Mesothelial cell of epicardium (in vitro differentiated cells): ENCODE measurements at regions not wholly inside any gene's neighbourhood (a gene's known extent, or its start where the extent isn't known, plus 50 kb on each side); places are given as distances from the start of the nearest gene placed in this dataset.

ENCODE experiments used
- DNase-seq, 2 experiments: peaks; one replicate each; pipeline ENCODE4 v3.0.0; 2021; ENCODE audit warnings: low spot score in 2 of 2; ENCODE audit not compliant: unreplicated experiment in 2 of 2
- H3K27ac Mint-ChIP-seq: 2 replicates; pipeline ENCODE4 v1.8.0; 2021; ENCODE audit warnings: mixed read lengths
- H3K27me3 Mint-ChIP-seq: 2 replicates; pipeline ENCODE4 v1.8.0; 2021; ENCODE audit warnings: low read depth, mixed read lengths
- H3K36me3 Mint-ChIP-seq: 2 replicates; pipeline ENCODE4 v1.8.0; 2021; ENCODE audit warnings: mixed read lengths
- H3K4me1 Mint-ChIP-seq: 2 replicates; pipeline ENCODE4 v1.8.0; 2021; ENCODE audit warnings: mixed read lengths
- H3K4me3 Mint-ChIP-seq: 2 replicates; pipeline ENCODE4 v1.8.0; 2021; ENCODE audit warnings: mild to moderate bottlenecking, moderate library complexity, mixed read lengths
- H3K9me3 Mint-ChIP-seq: 2 replicates; pipeline ENCODE4 v1.8.0; 2021; ENCODE audit warnings: mixed read lengths
- CTCF ChIP-seq: fragments of 200-600 bp; sonication (generic); IDR thresholded peaks from one replicate; pipeline ENCODE4 v1.5.0; 2021; ENCODE audit warnings: antibody characterized with exemption; ENCODE audit not compliant: unreplicated experiment

GRCh38 chr9:105038051-105038450 is 110.1 kb upstream of the ABCA1 start:
- no peak for TF ChIP-seq CTCF
- no peak overlapping the region for H3K27ac Mint-ChIP-seq

GRCh38 chr9:105039175-105039799 is 111.3 kb upstream of the ABCA1 start:
- no peak overlapping the region for H3K4me3 Mint-ChIP-seq
- H3K4me1 Mint-ChIP-seq: no peaks in the 10 kb centered on the region
- H3K27me3 Mint-ChIP-seq: peaks cover 4% of the 10 kb centered on the region
- no peak overlapping the region for H3K27ac Mint-ChIP-seq
- H3K9me3 Mint-ChIP-seq: peaks cover 26% of the 10 kb centered on the region
- peaks cover 8% of the 10 kb centered on the region for H3K36me3 Mint-ChIP-seq
- no peak for DNase-seq
- TF ChIP-seq CTCF: no peak

More at GRCh38 chr9:105038051-105038450, 110.1 kb upstream of the ABCA1 start:
- Mint-ChIP-seq H3K4me1 (no peaks in the 10 kb centered on the region), H3K36me3 (peaks cover 8% of the 10 kb centered on the region), H3K9me3 (peaks cover 26% of the 10 kb centered on the region), H3K27me3 (peaks cover 4% of the 10 kb centered on the region), H3K4me3 (no peak overlapping the region)
- no peak for DNase-seq

GRCh38 chr9:105043370-105043936 is 115.5 kb upstream of the ABCA1 start:
- H3K27ac Mint-ChIP-seq: no peak overlapping the region
- H3K9me3 Mint-ChIP-seq: peaks cover 6% of the 10 kb centered on the region
- H3K4me1 Mint-ChIP-seq: peaks cover 11% of the 10 kb centered on the region
- H3K36me3 Mint-ChIP-seq: no peaks in the 10 kb centered on the region
- DNase-seq: no peak
- H3K27me3 Mint-ChIP-seq: peaks cover 7% of the 10 kb centered on the region
- no peak for TF ChIP-seq CTCF
- H3K4me3 Mint-ChIP-seq: no peak overlapping the region

GRCh38 chr9:105044518-105044917 is 116.6 kb upstream of the ABCA1 start:
- Mint-ChIP-seq H3K27ac (no peak overlapping the region), H3K9me3 (no peaks in the 10 kb centered on the region), H3K27me3 (peaks cover 7% of the 10 kb centered on the region), H3K4me3 (no peak overlapping the region), H3K4me1 (peaks cover 11% of the 10 kb centered on the region), H3K36me3 (no peaks in the 10 kb centered on the region)
- no peak for DNase-seq
- TF ChIP-seq CTCF: no peak

GRCh38 chr9:105046907-105047741 is 119.2 kb upstream of the ABCA1 start:
- no peak overlapping the region for H3K4me3 Mint-ChIP-seq
- H3K27ac Mint-ChIP-seq: no peak overlapping the region
- no peak for DNase-seq
- peaks cover 11% of the 10 kb centered on the region for H3K4me1 Mint-ChIP-seq
- no peaks in the 10 kb centered on the region for H3K36me3 Mint-ChIP-seq
- TF ChIP-seq CTCF: no peak
- peaks cover 10% of the 10 kb centered on the region for H3K27me3 Mint-ChIP-seq
- no peaks in the 10 kb centered on the region for H3K9me3 Mint-ChIP-seq
